ENCODE measurements at regions not wholly inside any gene's neighbourhood (a gene's known extent, or its start where the extent isn't known, plus 50 kb on each side); places are given as distances from the start of the nearest gene placed in this dataset.

DNA sequence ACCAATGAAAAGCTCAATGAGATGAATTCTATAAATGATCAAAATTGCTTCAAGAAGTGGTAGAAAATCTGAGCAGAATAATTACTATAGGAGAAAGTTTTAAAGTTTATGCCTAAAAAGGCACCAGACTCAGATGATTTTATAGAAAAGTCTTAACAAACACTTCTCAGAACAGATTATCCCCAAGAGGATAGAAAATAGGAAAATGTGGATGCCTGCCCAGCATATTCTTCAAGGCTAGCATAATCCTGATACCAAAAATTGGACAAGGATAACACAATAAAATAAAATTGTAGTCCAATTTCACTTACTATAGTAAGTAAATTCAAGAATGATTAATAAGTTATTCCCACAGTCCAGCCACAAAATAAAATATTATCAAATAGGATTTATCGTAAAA, 397.0 kb downstream of the NR2F1-AS1 start:
- TF ChIP-seq, protein P1, sequence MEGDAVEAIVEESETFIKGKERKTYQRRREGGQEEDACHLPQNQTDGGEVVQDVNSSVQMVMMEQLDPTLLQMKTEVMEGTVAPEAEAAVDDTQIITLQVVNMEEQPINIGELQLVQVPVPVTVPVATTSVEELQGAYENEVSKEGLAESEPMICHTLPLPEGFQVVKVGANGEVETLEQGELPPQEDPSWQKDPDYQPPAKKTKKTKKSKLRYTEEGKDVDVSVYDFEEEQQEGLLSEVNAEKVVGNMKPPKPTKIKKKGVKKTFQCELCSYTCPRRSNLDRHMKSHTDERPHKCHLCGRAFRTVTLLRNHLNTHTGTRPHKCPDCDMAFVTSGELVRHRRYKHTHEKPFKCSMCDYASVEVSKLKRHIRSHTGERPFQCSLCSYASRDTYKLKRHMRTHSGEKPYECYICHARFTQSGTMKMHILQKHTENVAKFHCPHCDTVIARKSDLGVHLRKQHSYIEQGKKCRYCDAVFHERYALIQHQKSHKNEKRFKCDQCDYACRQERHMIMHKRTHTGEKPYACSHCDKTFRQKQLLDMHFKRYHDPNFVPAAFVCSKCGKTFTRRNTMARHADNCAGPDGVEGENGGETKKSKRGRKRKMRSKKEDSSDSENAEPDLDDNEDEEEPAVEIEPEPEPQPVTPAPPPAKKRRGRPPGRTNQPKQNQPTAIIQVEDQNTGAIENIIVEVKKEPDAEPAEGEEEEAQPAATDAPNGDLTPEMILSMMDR (IDR thresholded peaks at IDR 0.05) = no peak
- no peak for ATAC-seq (ENCODE audit: low FRiP score)
- no peak for DNase-seq (ENCODE audit: low spot score)

DNA sequence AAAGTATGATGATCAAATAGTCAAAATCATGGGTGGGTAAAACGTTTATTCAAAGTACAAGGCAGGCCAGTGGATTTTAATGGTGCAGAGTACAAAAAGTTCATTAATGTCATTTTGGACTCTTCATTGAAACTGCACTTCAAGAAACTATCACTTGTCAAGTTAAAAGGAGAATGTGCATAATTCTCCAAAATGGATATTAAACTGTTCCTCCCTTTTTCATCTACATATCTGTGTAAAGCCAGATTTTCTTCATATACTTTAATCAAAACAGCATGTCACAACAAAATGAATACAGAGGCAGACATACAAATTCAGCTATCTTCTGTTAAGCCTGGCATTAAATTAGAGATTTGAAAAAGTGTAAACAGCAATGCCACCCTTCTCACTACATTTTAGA, 401.6 kb downstream of the NR2F1-AS1 start:
- no peak for ATAC-seq (ENCODE audit: low FRiP score)
- TF ChIP-seq, protein P1 (IDR thresholded peaks at IDR 0.05) = no peak
- DNase-seq (ENCODE audit: low spot score) = no peak

DNA sequence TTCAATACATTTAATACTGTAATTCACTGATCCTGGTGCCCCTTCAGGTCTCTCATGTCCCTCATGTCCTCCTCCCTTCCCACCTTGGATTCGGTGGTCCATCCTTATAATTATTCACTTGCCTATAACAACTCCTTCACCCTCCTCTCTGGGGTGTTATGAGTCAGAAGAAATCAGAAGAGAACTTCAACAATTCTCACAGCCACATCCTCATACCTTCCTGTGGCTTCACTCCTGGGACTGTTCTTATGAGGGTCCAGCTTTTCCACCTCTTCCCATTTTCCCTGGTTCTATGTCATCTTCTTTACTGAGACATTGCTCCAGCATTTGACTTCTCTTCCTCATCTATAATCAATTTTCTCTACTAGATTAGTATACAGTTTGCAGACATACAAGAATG, 406.1 kb downstream of the NR2F1-AS1 start:
- TF ChIP-seq, protein P1 (IDR thresholded peaks at IDR 0.05) = no peak
- no peak for DNase-seq (ENCODE audit: low spot score)
- no peak for ATAC-seq (ENCODE audit: low FRiP score)

DNA sequence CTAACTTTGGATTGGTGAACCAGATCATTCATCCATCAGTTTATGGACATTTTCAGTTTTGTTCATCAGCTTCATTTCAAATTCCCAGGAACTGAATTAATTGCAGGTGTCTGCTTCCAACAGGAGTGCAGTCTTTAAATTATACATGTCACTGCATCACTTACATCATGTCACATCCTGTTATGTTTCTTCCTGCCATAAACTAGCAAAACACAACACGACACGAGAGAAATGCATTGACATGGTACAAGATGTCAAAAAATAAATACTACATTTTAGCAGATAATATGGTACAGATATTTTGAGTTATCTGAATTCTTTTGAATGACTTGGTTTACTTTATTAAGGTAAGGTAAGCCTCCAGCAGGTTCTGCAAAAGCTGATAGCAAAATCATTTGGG, 415.5 kb downstream of the NR2F1-AS1 start:
- ATAC-seq (ENCODE audit: low FRiP score) (no peak), DNase-seq (ENCODE audit: low spot score) (no peak)
- TF ChIP-seq, protein P1 (IDR thresholded peaks at IDR 0.05) = no peak

DNA sequence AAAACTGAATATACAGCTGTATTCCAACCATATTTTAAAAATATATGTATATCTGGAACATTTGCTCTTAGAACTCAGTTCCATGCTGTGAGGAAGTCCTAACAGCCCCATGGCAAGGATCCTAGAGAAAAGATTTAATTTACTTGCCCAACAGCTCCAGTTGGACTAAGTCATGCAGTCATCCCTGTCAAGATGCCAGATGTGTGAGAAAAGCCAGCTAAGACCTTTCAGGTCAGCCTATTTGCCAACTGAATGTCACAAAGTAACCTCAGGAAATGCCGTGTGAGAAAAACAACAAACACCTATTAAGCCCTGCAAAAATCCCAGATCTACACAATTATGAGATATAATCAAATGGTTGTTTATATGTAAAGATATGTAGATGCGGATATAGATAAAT, 416.3 kb downstream of the NR2F1-AS1 start:
- ATAC-seq (ENCODE audit: low FRiP score) (peak; percentile 75), DNase-seq (ENCODE audit: low spot score) (no peak)
- TF ChIP-seq, protein P1 (IDR thresholded peaks at IDR 0.05) = no peak

DNA sequence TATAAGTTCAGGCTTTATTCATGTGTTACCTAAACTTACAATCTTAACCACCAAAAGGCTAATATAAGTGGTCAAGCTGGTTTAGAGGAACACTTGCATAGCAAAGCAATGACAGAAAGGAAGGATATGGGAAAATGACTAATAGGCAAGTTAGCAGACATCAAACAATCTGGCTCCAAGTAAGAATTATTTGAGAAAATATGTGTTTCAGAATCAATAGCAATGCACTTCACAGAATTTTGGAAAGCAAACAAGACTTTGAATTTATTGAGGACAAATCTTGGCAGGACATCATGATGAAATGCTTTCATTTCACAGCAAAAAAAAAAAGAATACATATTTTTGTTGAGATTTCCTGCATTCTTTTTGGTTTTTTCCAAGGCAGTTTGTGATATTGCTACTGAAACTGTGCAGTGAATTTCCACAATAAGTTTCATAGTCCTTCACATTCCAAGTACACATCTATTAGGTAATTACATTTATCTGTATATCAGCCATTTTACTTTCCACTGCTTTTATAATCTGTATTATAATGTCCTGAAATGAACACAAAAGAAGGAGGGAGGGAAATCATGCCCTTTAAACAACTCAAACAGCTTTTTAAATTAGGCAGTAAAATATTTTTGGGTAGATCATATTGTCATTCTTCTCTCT, 417.9 kb downstream of the NR2F1-AS1 start:
- ATAC-seq (ENCODE audit: low FRiP score) (peak; percentile 71), DNase-seq (ENCODE audit: low spot score) (no peak)

More for the DNA sequence above, 417.9 kb downstream of the NR2F1-AS1 start:
- TF ChIP-seq, protein P1 (IDR thresholded peaks at IDR 0.05) = no peak
